SK-N-SH (cell line): ENCODE measurements at regions not wholly inside any gene's neighbourhood (a gene's known extent, or its start where the extent isn't known, plus 50 kb on each side); places are given as distances from the start of the nearest gene placed in this dataset.

Experiments used
- CTCF ChIA-PET: fragments of 300-600, 350-600 bp; formaldehyde crosslinking; extraction: SDS; loops from one replicate; lab custom pipeline; 2021; lab: Yijun Ruan, JAX
- POLR2A ChIA-PET: fragments of 350-600 bp; sonication (Branson Sonifier 250); formaldehyde crosslinking; extraction: SDS; loops from one replicate; lab custom pipeline; 2020; ENCODE audit warnings: antibody characterized with exemption, inconsistent platforms; lab: Yijun Ruan, JAX
- DNase-seq: peaks from one replicate; pipeline ENCODE4 v3.0.0; 2012
- H2AFZ ChIP-seq: fragments of 200-600 bp; sonication (generic); 2 replicates; pipeline ENCODE4 v1.8.1; 2016; ENCODE audit warnings: antibody characterized with exemption, mild to moderate bottlenecking, low read depth
- H3F3A ChIP-seq: fragments of 200-600 bp; sonication (generic); replicated peaks from 2 replicates; pipeline ENCODE3; 2016; ENCODE audit warnings: antibody characterized with exemption, mild to moderate bottlenecking; ENCODE audit not compliant: insufficient read depth
- H3K27ac ChIP-seq, 2 experiments: fragments of 200-500 bp in 1 of 2; fragments of 200-600 bp in 1 of 2; sonication (Bioruptor generic) in 1 of 2; sonication (generic), shearing (Covaris generic) in 1 of 2; 2 replicates each; pipeline versions ENCODE4 v1.5.1 to v1.6.1; 2014 to 2016; ENCODE audit warnings: low read depth in 2 of 2, inconsistent platforms in 1 of 2, low read length in 1 of 2, mild to moderate bottlenecking in 1 of 2, mixed read lengths in 1 of 2
- H3K27me3 ChIP-seq: fragments of 200-600 bp; sonication (generic), shearing (Covaris generic); 2 replicates; pipeline ENCODE4 v1.6.1; 2016; ENCODE audit warnings: mixed run types; ENCODE audit not compliant: insufficient read depth
- H3K36me3 ChIP-seq, 2 experiments: fragments of 200-500 bp in 1 of 2; fragments of 200-600 bp in 1 of 2; sonication (Bioruptor generic) in 1 of 2; sonication (generic) in 1 of 2; replicated peaks in 1 of 2; 2 replicates each; pipeline versions ENCODE3 to v1.5.1; 2014 to 2016; ENCODE audit warnings: low read length in 1 of 2, mild to moderate bottlenecking in 1 of 2; ENCODE audit not compliant: insufficient read depth in 2 of 2, control insufficient read depth in 1 of 2
- H3K4me1 ChIP-seq, 2 experiments: fragments of 200-500 bp in 1 of 2; fragments of 200-600 bp in 1 of 2; sonication (Bioruptor generic) in 1 of 2; sonication (generic), shearing (Covaris generic) in 1 of 2; 2 replicates each; pipeline versions ENCODE4 v1.5.1 to v1.6.1; 2014 to 2016; ENCODE audit warnings: low read depth in 1 of 2, low read length in 1 of 2, mixed run types in 1 of 2; ENCODE audit not compliant: insufficient read depth in 2 of 2, control insufficient read depth in 1 of 2
- H3K4me2 ChIP-seq: fragments of 200-600 bp; sonication (generic), shearing (Covaris generic); 2 replicates; pipeline ENCODE4 v1.6.1; 2017; ENCODE audit warnings: mixed run types
- H3K4me3 ChIP-seq, 2 experiments: fragments of 200-500 bp in 1 of 2; fragments of 200-600 bp in 1 of 2; sonication (Bioruptor generic) in 1 of 2; sonication (generic), shearing (Covaris generic) in 1 of 2; 2 replicates each; pipeline versions ENCODE4 v1.5.1 to v1.8.1; 2014 to 2016; ENCODE audit warnings: low read depth in 2 of 2, inconsistent platforms in 1 of 2, low read length in 1 of 2, mild to moderate bottlenecking in 1 of 2, mixed read lengths in 1 of 2, moderate library complexity in 1 of 2
- H3K79me2 ChIP-seq: fragments of 200-600 bp; sonication (generic); 2 replicates; pipeline ENCODE4 v1.8.1; 2017; ENCODE audit warnings: mild to moderate bottlenecking; ENCODE audit not compliant: insufficient read depth
- H3K9ac ChIP-seq: fragments of 200-600 bp; sonication (generic); 2 replicates; pipeline ENCODE4 v1.6.1; 2017; ENCODE audit warnings: mixed run types
- H3K9me2 ChIP-seq: fragments of 200-600 bp; sonication (generic); 2 replicates; pipeline ENCODE4 v1.6.1; 2017; ENCODE audit warnings: mixed run types
- H3K9me3 ChIP-seq: fragments of 200-600 bp; sonication (generic); 2 replicates; pipeline ENCODE4 v1.6.1; 2017; ENCODE audit warnings: mixed run types, mild to moderate bottlenecking, moderate library complexity
- H4K20me1 ChIP-seq: fragments of 200-600 bp; sonication (generic); 2 replicates; pipeline ENCODE4 v1.6.1; 2017; ENCODE audit warnings: mild to moderate bottlenecking, mixed run types; ENCODE audit not compliant: insufficient read depth
- CHD2 ChIP-seq: fragments of 150-350 bp; IDR thresholded peaks from 2 replicates; pipeline ENCODE4 v1.6.1; 2018; ENCODE audit warnings: low read length; ENCODE audit not compliant: partially characterized antibody
- CTCF ChIP-seq: fragments of 200-600 bp; sonication (generic); IDR thresholded peaks from 2 replicates; pipeline ENCODE4 v1.6.1; 2017; ENCODE audit warnings: antibody characterized with exemption, mild to moderate bottlenecking, moderate library complexity
- ELF1 ChIP-seq: IDR thresholded peaks from 2 replicates; pipeline ENCODE4 v1.4.0; 2012
- EP300 ChIP-seq, 2 experiments: IDR thresholded peaks; 2 replicates each; pipeline versions ENCODE4 v1.4.0 to v1.6.1; 2012; ENCODE audit warnings: borderline replicate concordance in 1 of 2, low read depth in 1 of 2, low read length in 1 of 2
- GATA2 ChIP-seq: sonication (generic); formaldehyde crosslinking; IDR thresholded peaks from 2 replicates; pipeline ENCODE4 v1.5.0; 2020; ENCODE audit warnings: mild to moderate bottlenecking, missing genetic modification reagents
- PBX3 ChIP-seq: IDR thresholded peaks from 2 replicates; pipeline ENCODE4; 2012
- RAD21 ChIP-seq: IDR thresholded peaks from 2 replicates; pipeline ENCODE4 v1.6.1; 2012; ENCODE audit warnings: mild to moderate bottlenecking, low read length
- SIN3A ChIP-seq: IDR thresholded peaks from 2 replicates; pipeline ENCODE4 v1.6.1; 2012; ENCODE audit warnings: low read depth, mild to moderate bottlenecking, low read length, moderate library complexity, borderline replicate concordance
- SMC3 ChIP-seq: IDR thresholded peaks from 2 replicates; pipeline ENCODE4 v1.6.1; 2012; ENCODE audit warnings: low read depth, low read length, improper control_type of control experiment
- TAF1 ChIP-seq: IDR thresholded peaks from 2 replicates; pipeline ENCODE4 v1.6.1; 2012; ENCODE audit warnings: low read depth, mild to moderate bottlenecking, low read length, moderate library complexity, borderline replicate concordance
- TCF12 ChIP-seq: IDR thresholded peaks from 2 replicates; pipeline ENCODE4 v1.4.0; 2012
- WGBS: methylation state at CpG from one replicate; pipeline ENCODE4 v1.1.6; 2017; ENCODE audit warnings: low lambda C conversion rate; 5-methylcytosine and 5-hydroxymethylcytosine counted together

- no peak overlapping the region for H3K27ac ChIP-seq
- no peak for DNase-seq
- no peaks in the 10 kb centered on the region for H3K9me2 ChIP-seq
- H3K4me2 ChIP-seq: no peak overlapping the region
- no peak overlapping the region for H3K9ac ChIP-seq
- 88% methylated on average over 13 of the region's 16 CpGs for WGBS
- no peaks in the 10 kb centered on the region for H3K27me3 ChIP-seq
- H3F3A ChIP-seq: no peaks in the 10 kb centered on the region
- H3K36me3 ChIP-seq: no peaks in the 10 kb centered on the region
- no peak for TF ChIP-seq CHD2
- TF ChIP-seq PBX3: no peak
- no peak for TF ChIP-seq EP300 (IDR thresholded peaks at IDR 0.05; ENCODE audit: borderline replicate concordance in 1 of 2, low read depth in 1 of 2, low read length in 1 of 2)
- TF ChIP-seq SMC3: no peak
- TF ChIP-seq ELF1: no peak
- no peak for TF ChIP-seq SIN3A
- no peak for TF ChIP-seq RAD21
- no peak for TF ChIP-seq TCF12
- H3K79me2 ChIP-seq: no peaks in the 10 kb centered on the region
- H4K20me1 ChIP-seq: no peaks in the 10 kb centered on the region
- ChIA-PET CTCF (no interaction called here), POLR2A (no interaction called here)
- H3K4me1 ChIP-seq: no peaks in the 10 kb centered on the region
- no peak overlapping the region for H3K4me3 ChIP-seq
- no peak overlapping the region for H2AFZ ChIP-seq
- no peaks in the 10 kb centered on the region for H3K9me3 ChIP-seq
Observed at GRCh38 chr4:184313702-184314659, 96.3 kb upstream of the ENPP6 start.

GRCh38 chr4:184313058-184313581 lies 95.4 kb upstream of the ENPP6 start:
- Histone ChIP-seq H2AFZ (no peak overlapping the region), H3K9ac (no peak overlapping the region), H3K36me3 (no peaks in the 10 kb centered on the region), H3K4me1 (no peaks in the 10 kb centered on the region), H4K20me1 (no peaks in the 10 kb centered on the region), H3K27me3 (no peaks in the 10 kb centered on the region), H3K4me2 (no peak overlapping the region), H3K27ac (no peak overlapping the region), H3K9me3 (no peaks in the 10 kb centered on the region), H3K79me2 (no peaks in the 10 kb centered on the region), H3K4me3 (no peak overlapping the region), H3F3A (no peaks in the 10 kb centered on the region), H3K9me2 (no peaks in the 10 kb centered on the region)
- TF ChIP-seq GATA2 (no peak), CTCF (no peak), TAF1 (no peak)
- CTCF ChIA-PET: interaction anchor here (0.6 kb wide), 1 partner anchor 34 kb away, joined by 3 read pairs; no protein-coding TSS in a partner anchor
- WGBS: 91% methylated on average over 4 of the region's 4 CpGs
- DNase-seq: no peak
- POLR2A ChIA-PET: no interaction called here
